ENCODE measurements at regions not wholly inside any gene's neighbourhood (a gene's known extent, or its start where the extent isn't known, plus 50 kb on each side); places are given as distances from the start of the nearest gene placed in this dataset.

DNA sequence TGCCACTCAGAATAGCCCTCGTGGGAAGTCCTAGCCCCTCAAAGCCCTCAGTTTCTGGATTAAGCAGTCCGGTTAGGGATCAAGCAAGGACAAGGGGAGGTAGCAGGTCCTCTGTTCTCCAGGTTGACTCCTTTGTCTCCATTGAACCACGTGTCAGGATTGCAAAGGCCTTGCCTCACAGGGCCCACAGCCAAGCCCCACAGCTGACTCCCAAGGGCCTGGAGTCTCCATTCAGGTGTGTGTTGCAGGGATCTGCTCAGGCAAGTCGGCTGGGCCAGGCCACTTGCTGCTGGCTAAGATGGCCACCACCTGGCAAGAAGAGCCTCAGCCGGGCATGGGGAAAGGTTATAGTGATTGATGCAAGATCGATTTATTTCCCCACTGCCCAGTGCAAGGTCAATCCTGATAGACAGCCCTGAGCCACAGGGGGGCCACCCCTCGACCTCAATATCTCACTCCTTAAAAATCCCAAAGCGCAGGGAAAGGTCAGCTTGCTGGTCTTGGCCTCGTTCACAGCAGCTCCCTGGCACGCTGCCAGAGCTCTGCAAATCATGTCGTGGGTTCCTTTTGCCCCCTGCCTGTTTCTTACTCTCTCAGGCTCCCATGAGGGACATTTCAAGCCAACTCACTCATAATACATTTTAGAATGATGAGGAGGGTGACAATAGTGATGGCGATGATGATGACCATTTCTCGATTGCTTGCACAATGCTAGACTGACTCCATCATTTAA is 75.9 kb downstream of the EDN3 start:
- no peaks in the 10 kb centered on the region for H3K27me3 ChIP-seq
- no peaks in the 10 kb centered on the region for H3K4me1 ChIP-seq
- no peak for DNase-seq
- H3K9me3 ChIP-seq, result no peaks in the 10 kb centered on the region
- H3K27ac ChIP-seq, result no peak overlapping the region
- TF ChIP-seq CTCF (IDR thresholded peaks at IDR 0.05), result no peak
- no peak for TF ChIP-seq POLR2A (IDR thresholded peaks at IDR 0.05)
- no peak overlapping the region for H3K4me3 ChIP-seq
- H3K36me3 ChIP-seq, result no peaks in the 10 kb centered on the region

GRCh38 chr20:59376998-59377397 is 76.6 kb downstream of the EDN3 start:
- no peaks in the 10 kb centered on the region for H3K9me3 ChIP-seq
- H3K4me3 ChIP-seq, result no peak overlapping the region
- DNase-seq, result no peak
- H3K4me1 ChIP-seq, result no peaks in the 10 kb centered on the region
- no peaks in the 10 kb centered on the region for H3K27me3 ChIP-seq
- H3K27ac ChIP-seq, result no peak overlapping the region
- TF ChIP-seq POLR2A (IDR thresholded peaks at IDR 0.05), result no peak
- TF ChIP-seq CTCF (IDR thresholded peaks at IDR 0.05), result no peak
- no peaks in the 10 kb centered on the region for H3K36me3 ChIP-seq

GRCh38 chr20:59377842-59378241 is 77.4 kb downstream of the EDN3 start:
- no peaks in the 10 kb centered on the region for H3K27me3 ChIP-seq
- DNase-seq, result no peak
- H3K27ac ChIP-seq, result no peak overlapping the region
- no peaks in the 10 kb centered on the region for H3K4me1 ChIP-seq
- H3K9me3 ChIP-seq, result no peaks in the 10 kb centered on the region
- no peak overlapping the region for H3K4me3 ChIP-seq
- TF ChIP-seq CTCF (IDR thresholded peaks at IDR 0.05) (no peak), POLR2A (IDR thresholded peaks at IDR 0.05) (no peak)
- H3K36me3 ChIP-seq, result no peaks in the 10 kb centered on the region

DNA sequence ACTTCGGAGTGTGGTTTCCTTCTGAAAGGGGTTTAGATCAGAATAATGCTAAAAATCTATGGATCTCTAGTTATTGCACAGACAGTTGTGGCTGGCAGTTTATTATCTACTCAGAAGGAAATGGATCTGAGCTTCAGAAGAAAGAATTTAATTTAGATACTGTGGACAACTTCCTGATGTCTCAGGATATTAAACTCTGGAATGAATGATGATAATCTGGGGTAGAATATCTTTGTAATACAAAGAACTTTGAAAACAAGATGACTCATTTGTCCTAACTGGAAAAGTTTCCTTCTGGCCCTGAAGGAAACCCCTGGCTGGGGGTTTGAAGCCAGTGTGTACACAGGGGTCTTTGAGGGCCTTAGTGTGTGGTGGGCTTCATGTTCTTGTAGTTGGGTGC is 78.0 kb downstream of the EDN3 start:
- H3K4me1 ChIP-seq, result no peaks in the 10 kb centered on the region
- H3K36me3 ChIP-seq, result no peaks in the 10 kb centered on the region
- H3K4me3 ChIP-seq, result no peak overlapping the region
- no peak for TF ChIP-seq CTCF (IDR thresholded peaks at IDR 0.05)
- H3K27ac ChIP-seq, result no peak overlapping the region
- no peaks in the 10 kb centered on the region for H3K9me3 ChIP-seq
- DNase-seq, result no peak
- H3K27me3 ChIP-seq, result no peaks in the 10 kb centered on the region

DNA sequence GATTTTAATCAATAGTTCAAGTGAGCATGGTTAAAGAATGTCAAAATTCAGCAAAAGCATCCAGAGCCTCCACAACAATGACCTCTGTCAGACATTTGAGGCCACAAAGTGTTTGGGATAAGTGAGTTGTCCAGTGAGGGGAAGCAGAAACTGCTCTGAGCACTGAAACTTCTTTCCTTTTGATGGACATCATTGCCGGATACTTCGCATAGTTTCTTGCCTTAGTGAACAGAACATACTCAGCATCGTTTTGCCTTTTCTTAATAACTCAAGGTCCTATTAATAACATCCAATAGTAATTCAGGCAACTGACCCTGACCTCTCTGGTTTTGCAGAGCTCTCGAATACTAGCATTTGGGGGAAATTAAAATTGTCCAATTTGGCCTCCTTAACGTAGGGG is 78.6 kb downstream of the EDN3 start:
- TF ChIP-seq CTCF (IDR thresholded peaks at IDR 0.05) (no peak), POLR2A (IDR thresholded peaks at IDR 0.05) (no peak)
- no peak for DNase-seq
- H3K4me3 ChIP-seq, result no peak overlapping the region

GRCh38 chr20:59381689-59382088 is 81.3 kb downstream of the EDN3 start:
- no peaks in the 10 kb centered on the region for H3K27me3 ChIP-seq

More for the DNA sequence above, 78.6 kb downstream of the EDN3 start:
- Histone ChIP-seq H3K27ac (no peak overlapping the region), H3K27me3 (no peaks in the 10 kb centered on the region), H3K9me3 (no peaks in the 10 kb centered on the region), H3K4me1 (no peaks in the 10 kb centered on the region), H3K36me3 (no peaks in the 10 kb centered on the region)

More at GRCh38 chr20:59381689-59382088, 81.3 kb downstream of the EDN3 start:
- H3K4me3 ChIP-seq, result no peak overlapping the region
- no peaks in the 10 kb centered on the region for H3K9me3 ChIP-seq
- DNase-seq, result no peak
- no peaks in the 10 kb centered on the region for H3K4me1 ChIP-seq
- no peak overlapping the region for H3K27ac ChIP-seq
- no peaks in the 10 kb centered on the region for H3K36me3 ChIP-seq
- TF ChIP-seq CTCF (IDR thresholded peaks at IDR 0.05) (no peak), POLR2A (IDR thresholded peaks at IDR 0.05) (no peak)

Measured in Peyer's patch (tissue), 4 donors.